Limb (tissue), 2 donors: ENCODE measurements at regions not wholly inside any gene's neighbourhood (a gene's known extent, or its start where the extent isn't known, plus 50 kb on each side); places are given as distances from the start of the nearest gene placed in this dataset.
"Not testable (repeated sequence)": the region's sequence is repeated elsewhere in the genome, so short reads cannot be mapped to it uniquely, and the experiment has no call there.

Experiments
- DNase-seq, 2 donors: peaks; one replicate each; pipeline ENCODE4 v3.0.0-alpha.2; 2016; ENCODE audit errors: extremely low spot score in 2 of 2

DNA sequence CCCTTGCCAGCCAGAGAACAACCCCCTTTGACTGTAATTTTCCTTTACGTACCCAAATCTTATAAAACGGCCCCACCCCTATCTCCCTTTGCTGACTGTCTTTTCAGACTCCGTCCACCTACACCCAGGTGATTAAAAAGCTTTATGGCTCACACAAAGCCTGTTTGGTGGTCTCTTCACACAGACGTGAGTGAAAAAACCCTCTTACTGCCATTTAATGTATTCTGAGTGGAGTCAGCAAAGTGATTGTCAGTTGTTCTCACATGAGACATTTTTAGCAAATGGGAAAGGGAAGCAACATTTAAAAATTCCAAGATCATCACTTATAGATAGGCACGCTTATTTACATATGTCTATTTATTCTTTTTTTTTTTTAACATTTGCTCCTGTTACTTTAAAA, 1701.3 kb upstream of the LRRTM1 start:
- not testable (repeated sequence) for DNase-seq

DNA sequence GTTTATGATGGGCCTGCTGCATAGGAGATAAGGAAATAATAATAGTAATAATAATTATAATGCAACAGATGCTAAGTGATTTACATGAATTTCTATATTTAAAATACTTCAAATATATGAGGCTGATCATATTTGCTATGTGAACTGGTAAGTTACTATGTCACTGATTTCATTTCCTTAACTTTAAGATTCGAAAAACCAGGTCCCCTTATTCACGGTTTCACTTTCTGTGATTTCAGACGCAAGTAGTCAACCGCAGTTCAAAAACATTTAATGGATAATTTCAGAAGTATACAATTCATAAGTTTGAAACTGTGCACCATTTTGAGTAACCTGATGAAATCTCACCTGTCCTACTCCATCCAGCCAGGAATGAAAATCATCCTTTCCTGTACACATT, 1697.1 kb upstream of the LRRTM1 start:
- DNase-seq, result no peak

DNA sequence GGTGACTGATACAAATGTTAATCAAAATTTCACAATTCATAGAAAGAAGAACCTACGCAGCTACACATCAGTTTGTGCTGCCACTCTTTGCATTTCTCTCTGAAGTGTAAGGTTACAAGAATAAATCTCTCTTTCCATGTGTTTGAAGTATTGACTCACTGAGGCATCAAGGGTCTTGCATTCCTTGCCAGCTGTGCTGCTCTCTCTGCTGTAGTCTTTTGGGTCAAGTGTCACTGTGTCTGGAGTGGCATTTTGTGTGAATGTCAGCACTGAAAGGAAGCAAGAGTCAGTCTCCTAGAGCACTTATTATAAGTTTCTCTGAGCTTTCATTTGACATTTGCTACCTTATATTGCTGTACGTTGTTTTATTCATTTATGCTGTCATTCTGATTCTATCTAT, 1696.1 kb upstream of the LRRTM1 start:
- DNase-seq, result no peak

DNA sequence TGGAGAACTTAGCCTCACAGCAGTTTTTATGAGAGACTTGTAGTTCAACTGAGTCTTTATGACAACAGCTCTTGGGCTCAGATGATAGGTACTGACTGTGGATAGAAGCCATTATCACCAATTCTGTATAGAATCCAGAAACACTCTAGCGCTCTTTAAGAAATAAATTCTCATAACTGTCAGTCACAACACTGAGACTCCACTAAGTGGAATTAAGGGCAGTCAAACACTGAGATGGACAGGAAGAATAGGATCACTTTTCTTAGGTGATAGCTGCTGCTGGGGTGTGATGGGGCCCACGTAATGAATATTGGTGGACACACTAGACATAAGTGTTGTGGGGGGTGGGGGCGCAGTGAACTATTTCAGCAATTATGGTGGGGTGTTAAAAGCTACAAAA, 1691.8 kb upstream of the LRRTM1 start:
- no peak for DNase-seq

DNA sequence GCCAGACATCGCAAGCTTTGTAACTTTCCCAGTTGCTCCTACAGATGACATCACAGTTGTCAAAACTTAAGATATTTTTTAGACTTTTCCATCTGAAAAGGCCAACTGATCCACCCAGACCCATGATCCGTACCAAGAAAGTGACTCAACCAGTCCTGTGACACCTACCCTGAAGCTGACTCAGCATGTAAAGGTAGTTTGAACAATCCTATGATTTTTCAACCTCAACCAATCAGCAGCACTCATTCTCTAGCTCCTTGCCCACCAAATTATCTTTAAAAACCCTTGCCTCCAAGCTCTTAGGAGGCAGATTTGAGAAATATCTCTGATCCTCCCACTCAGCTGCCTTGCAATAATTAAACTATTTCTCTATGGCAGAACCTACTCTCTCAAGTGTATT, 1686.7 kb upstream of the LRRTM1 start:
- DNase-seq, result no peak

DNA sequence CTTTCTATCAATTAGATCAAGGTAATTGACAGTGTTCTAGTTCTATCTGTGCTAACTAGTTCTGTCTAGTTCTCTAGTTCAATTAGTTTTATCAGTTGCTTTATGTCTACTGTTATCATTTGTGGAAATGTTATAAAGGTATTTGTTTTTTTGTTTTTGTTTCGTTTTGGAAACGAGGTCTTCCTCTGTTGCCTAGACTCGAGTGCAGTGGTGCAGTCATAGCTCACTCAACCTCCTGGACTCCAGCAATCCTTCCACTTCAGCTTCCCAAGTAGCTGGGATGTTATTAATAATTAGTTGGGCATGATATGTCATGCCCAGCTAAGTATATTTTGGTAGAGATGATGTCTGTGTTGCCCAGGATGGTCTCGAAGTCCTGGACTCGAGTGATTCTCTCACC, 1682.8 kb upstream of the LRRTM1 start:
- DNase-seq, result no peak

DNA sequence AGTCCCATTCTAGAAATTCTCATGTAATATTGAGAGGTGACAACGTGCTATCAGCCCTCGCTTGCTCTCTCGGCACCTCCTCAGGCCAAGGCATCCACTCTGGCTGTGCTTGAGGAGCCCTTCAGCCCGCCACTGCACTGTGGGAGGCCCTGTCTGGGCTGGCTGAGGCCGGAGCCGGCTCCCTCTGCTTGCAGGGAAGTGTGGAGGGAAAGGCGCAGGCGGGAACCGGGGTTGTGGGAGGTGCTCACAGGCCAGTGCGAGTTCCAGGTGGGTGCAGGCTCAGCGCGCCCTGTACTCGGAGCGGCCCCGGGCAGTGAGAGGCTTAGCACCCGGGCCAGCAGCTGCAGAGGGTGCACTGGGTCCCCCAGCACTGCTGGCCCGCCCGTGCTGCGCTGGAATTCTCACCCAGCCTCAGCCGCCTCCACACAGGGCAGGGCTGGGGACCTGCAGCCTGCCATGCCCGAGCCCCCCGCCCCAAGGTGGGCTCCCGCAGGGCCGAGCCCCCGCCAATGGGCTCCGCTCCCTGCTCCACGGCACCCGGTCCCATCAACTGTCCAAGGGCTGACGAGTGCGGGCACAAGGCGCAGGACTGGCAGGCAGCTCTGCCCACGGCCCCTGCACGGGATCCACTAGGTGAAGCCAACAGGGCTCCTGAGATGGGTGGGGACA, 1680.6 kb upstream of the LRRTM1 start:
- DNase-seq, result no peak

DNA sequence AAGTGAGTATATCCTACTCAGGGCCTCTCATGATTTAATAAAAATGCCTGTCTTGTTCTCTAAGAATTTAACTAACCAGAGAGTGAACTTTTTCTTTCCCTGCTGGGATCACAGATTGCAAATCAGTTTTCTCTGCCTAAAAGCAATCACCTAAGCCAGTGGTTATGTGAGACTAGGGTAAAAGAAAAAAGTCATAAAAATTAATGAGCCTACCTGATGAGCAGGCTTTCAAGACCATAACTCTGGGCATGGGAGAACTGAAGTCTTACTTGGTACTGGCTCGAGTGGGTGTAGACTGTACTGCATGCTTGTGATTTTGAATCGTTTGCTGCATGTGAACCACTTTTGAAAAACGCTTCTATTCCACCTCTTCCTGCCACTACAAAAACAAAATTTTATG, 1677.0 kb upstream of the LRRTM1 start:
- DNase-seq, result no peak

DNA sequence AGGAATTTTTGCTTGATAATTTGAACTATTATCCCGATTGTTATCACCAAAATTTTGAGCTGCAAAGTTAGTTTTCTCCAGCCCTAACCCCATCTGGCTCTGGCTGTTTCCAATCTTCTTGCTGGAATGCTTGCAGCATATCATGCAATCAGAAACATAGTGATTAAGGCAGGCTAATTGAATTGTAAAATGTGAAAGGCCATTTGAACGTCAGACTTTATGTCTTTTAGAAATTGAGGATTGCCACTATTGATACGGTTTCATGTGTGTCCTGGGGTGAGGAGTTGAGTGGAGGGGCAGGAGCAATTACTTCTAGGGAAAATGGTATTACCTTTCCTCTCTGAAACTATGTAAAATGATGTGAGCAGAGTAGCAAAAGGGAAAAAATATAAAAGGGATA, 1674.5 kb upstream of the LRRTM1 start:
- no peak for DNase-seq

DNA sequence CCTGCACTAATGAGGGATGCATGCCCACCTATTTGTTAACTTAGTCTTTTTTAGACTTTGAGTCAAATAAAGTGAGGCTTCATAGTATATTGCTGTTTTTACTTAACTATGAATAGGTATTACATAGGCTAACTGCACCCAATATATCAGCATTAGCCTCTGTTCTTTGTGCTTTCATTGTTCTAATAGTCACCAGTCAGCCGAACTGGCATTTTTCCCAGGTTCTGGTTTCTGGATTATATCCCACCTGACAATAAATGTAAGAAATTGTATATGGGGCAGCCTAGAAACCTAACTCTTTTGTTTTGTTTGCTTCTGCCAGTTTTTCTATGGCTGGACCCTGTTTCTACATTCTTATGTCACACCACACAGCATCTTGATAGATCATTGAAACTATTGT, 1672.4 kb upstream of the LRRTM1 start:
- no peak for DNase-seq

DNA sequence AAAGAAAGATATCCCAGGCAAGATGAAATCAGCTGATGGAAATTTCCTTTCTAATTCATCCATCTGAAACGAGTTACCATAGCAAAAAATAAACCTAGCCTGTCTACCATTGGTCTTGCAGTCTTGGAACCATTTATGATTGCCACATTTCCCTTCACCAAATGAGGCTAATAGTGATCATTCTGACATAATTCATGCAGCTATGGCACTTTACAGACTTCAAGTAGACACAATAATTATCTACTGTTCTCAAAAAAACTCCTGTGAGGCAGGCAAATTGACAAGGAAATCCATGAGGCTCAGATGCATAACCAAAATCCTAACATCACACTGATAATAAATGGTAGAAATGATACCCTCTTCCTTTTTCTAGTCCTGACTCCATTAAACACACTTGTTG, 1669.7 kb upstream of the LRRTM1 start:
- no peak for DNase-seq

DNA sequence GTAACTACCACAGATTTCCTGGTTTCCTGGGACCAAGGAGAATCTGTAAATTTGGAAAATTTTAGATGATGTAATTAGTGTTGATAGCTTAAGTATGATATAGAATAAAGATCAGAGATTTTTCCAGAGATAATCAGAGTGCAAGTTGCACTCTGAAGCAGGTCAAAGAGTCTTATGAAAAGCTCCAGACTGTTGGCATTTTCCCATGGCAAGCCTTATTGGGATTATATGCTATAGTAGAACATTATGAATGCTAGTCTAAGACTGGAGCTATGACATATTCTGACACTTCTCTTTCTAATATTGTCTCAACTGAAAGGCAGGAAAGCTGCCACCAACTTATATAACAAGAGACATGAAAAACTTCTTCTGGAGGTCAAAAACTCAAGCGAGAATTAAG, 1638.3 kb upstream of the LRRTM1 start:
- DNase-seq, result no peak

DNA sequence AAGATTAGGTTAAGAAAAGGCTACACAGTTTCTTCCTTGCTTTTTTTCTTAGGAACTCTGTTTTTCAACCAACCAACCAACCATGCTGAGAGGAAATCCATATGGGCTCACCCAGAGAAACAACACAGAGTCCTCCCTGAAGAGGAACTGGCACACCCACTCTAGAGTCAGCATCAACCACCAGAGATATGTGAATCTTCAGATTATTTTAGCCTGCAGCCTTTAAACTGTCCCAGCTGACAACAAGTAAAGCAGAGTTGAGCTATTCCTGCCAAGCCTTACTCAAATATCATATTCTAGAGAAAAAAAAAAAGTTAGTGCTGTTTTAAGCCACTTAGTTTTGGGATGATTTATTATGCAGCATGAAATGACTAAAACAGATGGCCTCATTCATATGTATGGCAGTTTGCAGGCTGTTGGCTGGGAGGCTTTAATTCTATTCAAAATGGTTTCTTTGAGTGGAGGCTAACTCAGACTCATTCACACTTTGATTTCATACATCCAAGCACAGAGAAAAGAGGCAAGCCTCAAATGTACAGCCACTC, 1637.7 kb upstream of the LRRTM1 start:
- DNase-seq, result peak in 1 of 2 donors; percentile 74

DNA sequence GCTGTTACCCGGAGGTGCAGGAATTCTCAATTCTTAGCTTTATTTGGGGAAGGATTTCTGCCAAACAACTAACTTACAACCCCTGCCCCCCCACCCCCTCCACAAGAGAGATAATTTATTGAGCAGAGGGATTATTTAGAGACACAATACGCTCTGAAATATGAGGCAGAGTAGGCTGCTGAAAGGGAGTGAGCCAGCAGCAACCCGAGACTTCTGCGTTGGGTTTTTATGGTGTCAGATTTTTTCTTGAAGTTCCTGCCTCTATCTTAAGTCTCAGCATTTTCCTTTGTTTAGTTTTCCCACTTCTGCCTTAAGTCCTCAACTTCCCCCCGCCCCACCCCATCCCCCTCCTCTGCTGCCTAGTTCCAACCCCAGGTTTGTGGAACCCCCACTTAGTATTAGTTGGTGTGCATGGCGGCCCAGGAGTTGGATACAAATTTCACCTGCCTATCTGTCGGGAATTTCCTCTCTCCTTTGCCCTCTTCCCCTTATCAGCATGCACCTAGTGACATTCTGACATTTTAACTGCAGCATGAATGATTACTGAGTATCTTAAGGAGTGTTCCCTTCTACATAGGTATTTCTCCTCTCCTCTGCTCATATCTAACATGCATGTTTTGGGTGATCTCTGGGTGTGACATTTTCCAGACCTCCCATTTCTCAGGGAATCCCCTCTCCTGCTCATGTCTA, 1635.9 kb upstream of the LRRTM1 start:
- no peak for DNase-seq

DNA sequence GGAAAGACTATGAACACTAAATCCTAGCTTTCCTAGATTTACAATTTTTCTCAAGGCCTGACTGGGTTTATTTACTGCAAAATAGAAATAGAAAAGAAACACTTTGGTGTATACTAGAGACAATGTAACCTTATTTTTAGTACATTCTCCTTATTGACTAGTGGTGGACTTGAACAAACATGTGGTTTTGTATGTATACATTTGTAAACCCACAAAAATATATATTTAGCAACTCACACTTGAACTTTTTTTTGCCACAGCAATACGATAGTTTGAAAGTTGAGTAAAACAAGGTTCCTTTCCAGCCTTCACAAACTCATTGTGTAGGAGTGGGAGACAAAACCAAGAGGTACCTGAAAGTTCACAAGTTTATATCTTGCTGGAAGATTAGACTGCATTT, 1633.4 kb upstream of the LRRTM1 start:
- DNase-seq, result no peak

DNA sequence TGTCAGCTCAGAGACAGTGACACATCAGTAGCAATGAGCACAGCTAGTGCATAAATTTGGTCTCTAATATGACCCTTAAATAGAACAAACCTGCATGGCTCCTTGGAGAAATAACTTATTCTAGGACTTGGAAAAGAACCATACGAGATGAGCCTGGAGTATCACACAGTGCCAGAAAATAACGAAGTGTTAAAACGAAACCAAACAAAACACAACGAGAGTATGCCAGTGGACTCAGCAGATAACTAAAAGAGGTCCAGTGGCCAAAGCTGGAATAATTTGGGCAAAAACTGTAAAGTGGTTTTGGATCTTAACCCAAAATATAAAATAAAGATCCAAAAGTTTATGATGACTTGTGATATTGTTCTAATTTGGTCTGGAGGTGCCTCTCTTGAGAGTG, 1599.0 kb upstream of the LRRTM1 start:
- no peak for DNase-seq

DNA sequence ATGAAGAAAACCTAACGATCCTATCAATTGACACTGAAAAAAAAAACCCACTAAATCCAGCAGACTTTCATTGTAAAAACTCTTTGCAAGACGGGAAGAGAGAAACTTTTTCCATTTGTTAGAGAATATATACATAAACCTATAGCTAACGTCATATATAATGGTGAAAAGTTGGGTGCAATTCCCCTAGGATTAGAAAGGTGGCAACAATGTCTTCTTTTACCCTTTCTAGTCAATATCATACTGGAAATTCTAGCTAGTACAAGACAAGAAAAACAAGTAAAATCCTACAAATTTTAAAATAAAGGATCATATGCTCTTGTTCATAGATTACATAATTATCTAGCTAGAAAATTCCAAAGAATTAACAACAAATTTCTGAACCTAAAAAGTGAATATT, 1596.5 kb upstream of the LRRTM1 start:
- no peak for DNase-seq

DNA sequence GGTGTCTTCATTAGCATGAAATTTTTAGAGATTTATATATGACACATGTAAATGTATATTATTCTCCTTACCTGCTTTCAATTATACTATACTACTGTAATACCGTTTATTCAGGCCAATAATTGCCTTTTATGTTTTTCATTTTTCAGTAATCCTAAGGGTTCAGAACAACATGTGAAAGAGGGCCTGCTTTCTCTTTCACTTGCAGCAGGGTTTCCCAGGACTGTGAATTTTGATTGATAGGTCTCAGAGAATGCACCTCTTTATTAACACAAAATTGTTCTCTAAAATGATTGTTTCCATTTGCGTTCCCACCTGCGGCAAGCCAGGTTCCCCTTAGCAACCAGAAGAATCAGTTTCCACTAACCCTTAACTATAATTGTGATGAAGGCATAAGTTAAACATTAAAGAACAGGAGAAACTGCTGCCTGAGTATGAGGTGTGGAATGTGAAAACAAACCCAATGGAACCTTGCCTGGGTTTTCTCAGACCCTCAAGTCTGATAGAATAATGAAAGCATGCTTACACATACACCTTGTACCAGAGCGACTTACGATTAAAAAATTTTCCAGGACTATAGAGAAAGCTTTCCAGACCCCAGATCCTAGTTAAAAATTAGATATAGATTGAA, 1591.2 kb upstream of the LRRTM1 start:
- DNase-seq, result no peak

DNA sequence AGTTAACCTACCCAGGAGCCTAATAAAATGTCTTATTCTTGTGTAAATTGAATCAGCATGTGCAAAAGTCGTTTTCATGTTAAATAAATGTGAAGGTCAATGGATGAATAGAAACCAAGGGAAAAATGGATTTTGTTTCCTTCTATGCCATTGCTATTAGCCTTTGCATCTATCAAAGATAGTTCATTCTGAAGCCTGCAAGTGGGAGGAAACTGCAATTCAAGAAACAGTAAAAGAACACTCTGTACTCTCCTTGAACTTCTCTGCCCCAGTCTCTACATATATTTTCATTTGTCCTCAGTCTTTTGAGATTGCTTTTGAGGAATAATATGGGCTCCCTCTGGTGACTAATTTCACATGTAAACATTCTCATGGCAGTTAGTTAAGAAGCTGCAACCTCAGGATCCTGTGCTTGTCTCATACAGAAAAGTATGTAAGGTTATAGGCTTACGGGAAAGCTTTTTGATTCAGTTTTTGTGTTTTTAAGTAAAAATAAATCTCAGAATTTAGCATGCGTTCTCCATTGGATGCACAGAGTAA, 1590.0 kb upstream of the LRRTM1 start:
- DNase-seq, result peak in 1 of 2 donors; percentile 15

DNA sequence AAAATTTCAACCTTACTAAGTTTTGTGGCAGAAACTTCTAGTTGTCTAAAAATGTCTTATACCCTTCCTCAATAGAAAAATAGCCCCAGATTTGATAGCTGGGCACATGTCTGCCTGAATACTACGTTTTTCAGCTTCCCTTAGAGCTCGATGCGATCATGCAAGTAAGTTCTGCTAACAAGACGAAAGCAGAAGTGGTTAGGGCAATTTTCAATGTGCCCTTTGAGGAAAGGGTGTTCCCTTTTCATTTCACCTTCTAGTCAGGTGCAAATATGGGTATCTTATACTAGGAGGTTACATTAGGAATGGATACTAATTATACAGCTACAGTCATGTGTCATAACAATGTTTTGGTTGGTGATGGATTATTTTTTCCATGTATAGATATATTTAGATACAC, 1572.1 kb upstream of the LRRTM1 start:
- DNase-seq, result no peak

DNA sequence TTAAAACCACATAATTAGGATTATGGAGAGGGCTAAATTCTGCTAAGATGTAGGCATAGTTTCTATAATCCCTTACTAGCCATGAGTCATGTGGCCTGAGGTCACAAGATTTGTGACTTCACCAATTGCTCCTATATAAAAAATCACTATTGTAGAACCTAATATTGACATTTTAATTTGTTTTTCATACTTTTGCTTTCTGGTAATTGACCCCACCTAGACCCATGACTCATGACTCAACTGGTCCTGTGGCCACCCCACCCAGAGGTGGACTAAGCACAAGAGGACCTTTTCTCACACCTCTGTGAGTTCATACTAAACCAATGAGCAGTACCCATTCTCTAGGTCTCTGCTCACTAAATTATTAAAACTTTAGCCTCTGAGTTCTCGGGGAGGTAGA, 1567.5 kb upstream of the LRRTM1 start:
- DNase-seq, result no peak

DNA sequence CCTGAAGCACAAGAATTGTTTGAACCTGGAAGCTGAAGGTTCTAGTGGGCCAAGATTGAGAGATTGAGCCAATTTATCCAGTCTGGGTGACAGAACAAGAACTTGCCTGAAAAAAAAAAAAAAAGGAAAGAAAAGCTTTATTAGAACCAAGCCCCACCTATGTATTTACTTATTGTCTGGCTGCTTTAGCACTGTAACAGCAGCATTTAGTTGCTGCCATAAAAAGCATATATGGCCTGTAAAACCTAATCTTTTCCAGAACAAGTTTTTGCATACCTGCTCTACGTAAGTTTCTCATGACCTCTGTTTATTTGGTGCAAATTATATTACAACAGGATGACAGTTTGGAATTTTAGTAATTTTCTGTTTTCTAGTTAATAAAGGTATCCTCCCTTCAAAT, 1565.6 kb upstream of the LRRTM1 start:
- no peak for DNase-seq

DNA sequence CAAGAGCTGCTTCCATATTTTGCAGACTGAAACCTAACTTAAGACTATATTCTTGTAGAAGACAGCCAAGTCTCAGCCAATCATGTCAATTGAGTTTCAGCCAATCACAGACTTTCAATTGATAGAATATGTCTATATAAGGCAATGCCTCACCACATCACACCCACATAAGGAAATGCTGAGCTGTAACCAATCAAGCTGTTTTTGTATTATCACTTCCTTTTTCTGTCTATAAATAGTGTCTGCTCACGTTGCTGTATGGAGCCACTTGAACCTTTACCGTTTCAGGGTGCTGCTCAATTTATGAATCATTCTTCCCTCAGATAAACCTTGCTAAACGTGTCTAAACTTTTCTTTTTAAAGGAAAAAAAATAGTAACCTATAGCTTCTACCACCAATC, 1554.4 kb upstream of the LRRTM1 start:
- no peak for DNase-seq
